Kidney (tissue), 13 donors: ENCODE measurements at regions not wholly inside any gene's neighbourhood (a gene's known extent, or its start where the extent isn't known, plus 50 kb on each side); places are given as distances from the start of the nearest gene placed in this dataset.

Source experiments
- DNase-seq, 5 donors: peaks; one replicate each; pipeline ENCODE4 v3.0.0-alpha.2; 2013 to 2020
- FAIRE-seq: peaks from 2 replicates; lab custom pipeline; 2012; peaks lifted over from hg19 to GRCh38; lab: Jason Lieb, UNC
- H3K27ac ChIP-seq, 2 donors: one replicate each; pipeline ENCODE4 v1.7.0; 2013; ENCODE audit warnings: low read depth in 2 of 2, low read length in 2 of 2, inconsistent platforms in 1 of 2
- H3K27me3 ChIP-seq: one replicate; pipeline ENCODE4 v1.7.1; 2013; ENCODE audit warnings: low read length, inconsistent platforms; ENCODE audit not compliant: control insufficient read depth, insufficient read depth
- H3K36me3 ChIP-seq, 3 donors: one replicate each; pipeline versions ENCODE4 v1.7.0 to v1.7.1; 2013; ENCODE audit warnings: low read length in 3 of 3, control low read depth in 1 of 3, inconsistent platforms in 1 of 3; ENCODE audit not compliant: insufficient read depth in 3 of 3, control insufficient read depth in 2 of 3
- H3K4me1 ChIP-seq, 3 donors: one replicate each; pipeline versions ENCODE4 v1.7.0 to v1.7.1; 2013; ENCODE audit warnings: low read length in 3 of 3, inconsistent platforms in 1 of 3, low read depth in 1 of 3; ENCODE audit not compliant: control insufficient read depth in 2 of 3, insufficient read depth in 2 of 3
- H3K4me3 ChIP-seq, 3 donors: one replicate each; pipeline versions ENCODE4 v1.7.0 to v1.8.1; 2013; ENCODE audit warnings: low read length in 3 of 3, control low read depth in 1 of 3, inconsistent platforms in 1 of 3
- H3K9ac ChIP-seq, 3 donors: one replicate each; pipeline versions ENCODE4 v1.7.0 to v1.7.1; 2013; ENCODE audit warnings: low read length in 3 of 3, control low read depth in 1 of 3, inconsistent platforms in 1 of 3
- H3K9me3 ChIP-seq, 3 donors: one replicate each; pipeline versions ENCODE4 v1.7.0 to v1.7.1; 2013; ENCODE audit warnings: low read length in 3 of 3, control low read depth in 1 of 3, inconsistent platforms in 1 of 3; ENCODE audit not compliant: control insufficient read depth in 2 of 3, insufficient read depth in 1 of 3
- CTCF ChIP-seq: IDR thresholded peaks from 3 replicates; pipeline ENCODE4 v1.5.1; 2012; ENCODE audit warnings: mild to moderate bottlenecking, moderate library complexity, borderline replicate concordance; ENCODE audit not compliant: insufficient read depth; ENCODE audit errors: extremely low read depth
- intact Hi-C: fragments of 100-400 bp; cut with DNase I; formaldehyde crosslinking; loops from one replicate; pipeline ENCODE4 v1.11.1; 2022
- donor health status: control.
- donor health status: control.
- donor health status: control.
- donor health status: control.
- donor health status: control.
- donor health status: DM: yes; HTN: yes; CAD: no.
- donor health status: Normal renal cell carcinoma (clear cell type).

- no peaks in the 10 kb centered on the region for H3K27me3 ChIP-seq
- no peak for TF ChIP-seq CTCF
- H3K4me1 ChIP-seq = no peaks in the 10 kb centered on the region
- no peak overlapping the region for H3K9ac ChIP-seq
- intact Hi-C loops = no loop called here
- FAIRE-seq (no peak), DNase-seq (peak in 1 of 5 donors; percentile 3)
- no peaks in the 10 kb centered on the region for H3K9me3 ChIP-seq
- H3K27ac ChIP-seq = no peak overlapping the region
- H3K4me3 ChIP-seq = no peak overlapping the region
- H3K36me3 ChIP-seq = no peaks in the 10 kb centered on the region
Measured at GRCh38 chr2:105652014-105652796, 92.5 kb upstream of the NCK2 start.

GRCh38 chr2:105649534-105649933 is 95.2 kb upstream of the NCK2 start:
- no peaks in the 10 kb centered on the region for H3K9me3 ChIP-seq
- no peaks in the 10 kb centered on the region for H3K27me3 ChIP-seq
- no peak for FAIRE-seq
- no peak overlapping the region for H3K27ac ChIP-seq
- no peak for TF ChIP-seq CTCF
- H3K4me3 ChIP-seq = no peak overlapping the region
- no peak overlapping the region for H3K9ac ChIP-seq
- H3K4me1 ChIP-seq = no peaks in the 10 kb centered on the region
- H3K36me3 ChIP-seq = no peaks in the 10 kb centered on the region
- intact Hi-C loops = no loop called here
- DNase-seq = no peak

GRCh38 chr2:105647731-105648130 is 97.0 kb upstream of the NCK2 start:
- H3K27me3 ChIP-seq = no peaks in the 10 kb centered on the region
- no peaks in the 10 kb centered on the region for H3K9me3 ChIP-seq
- H3K9ac ChIP-seq = no peak overlapping the region
- TF ChIP-seq CTCF = no peak
- no peak overlapping the region for H3K27ac ChIP-seq
- H3K4me3 ChIP-seq = no peak overlapping the region
- FAIRE-seq (no peak), DNase-seq (no peak)
- H3K36me3 ChIP-seq = no peaks in the 10 kb centered on the region
- intact Hi-C loops = no loop called here
- peaks cover 0 to 5% (median 0%) of the 10 kb centered on the region in 3 donors for H3K4me1 ChIP-seq

GRCh38 chr2:105646774-105647076 is 98.0 kb upstream of the NCK2 start:
- Histone ChIP-seq H3K9ac (no peak overlapping the region), H3K27me3 (no peaks in the 10 kb centered on the region), H3K27ac (no peak overlapping the region), H3K4me1 (peaks cover 0 to 5% (median 0%) of the 10 kb centered on the region in 3 donors), H3K4me3 (no peak overlapping the region), H3K36me3 (no peaks in the 10 kb centered on the region), H3K9me3 (no peaks in the 10 kb centered on the region)
- no peak for TF ChIP-seq CTCF
- DNase-seq (no peak), FAIRE-seq (no peak)
- intact Hi-C loops = no loop called here
